ENCODE measurements at regions not wholly inside any gene's neighbourhood (a gene's known extent, or its start where the extent isn't known, plus 50 kb on each side); places are given as distances from the start of the nearest gene placed in this dataset.

- Histone ChIP-seq H3K9me3 (peaks cover 0 to 8% (median 0%) of the 10 kb centered on the region in 4 donors), H3K27ac (no peak overlapping the region), H3K27me3 (no peaks in the 10 kb centered on the region), H3K36me3 (no peaks in the 10 kb centered on the region), H3K4me1 (no peaks in the 10 kb centered on the region), H3K4me3 (no peak overlapping the region)
- DNase-seq: no peak
- intact Hi-C loops (cut with DNase I): no loop called here
- no peak for TF ChIP-seq EP300 (IDR thresholded peaks at IDR 0.05)
- no peak for TF ChIP-seq CTCF (IDR thresholded peaks at IDR 0.05)
- TF ChIP-seq POLR2A (IDR thresholded peaks at IDR 0.05): no peak
- TF ChIP-seq POLR2AphosphoS5 (IDR thresholded peaks at IDR 0.05): no peak
Observed at GRCh38 chr2:195117011-195117410, 540.0 kb upstream of the SLC39A10 start.

GRCh38 chr2:195115738-195116137 is 541.3 kb upstream of the SLC39A10 start:
- TF ChIP-seq POLR2A (IDR thresholded peaks at IDR 0.05) (no peak), CTCF (IDR thresholded peaks at IDR 0.05) (no peak), POLR2AphosphoS5 (IDR thresholded peaks at IDR 0.05) (no peak), EP300 (IDR thresholded peaks at IDR 0.05) (no peak)

GRCh38 chr2:195108182-195108581 is 548.8 kb upstream of the SLC39A10 start:
- no peak for DNase-seq
- Histone ChIP-seq H3K27ac (no peak overlapping the region), H3K27me3 (no peaks in the 10 kb centered on the region), H3K36me3 (no peaks in the 10 kb centered on the region), H3K4me1 (no peaks in the 10 kb centered on the region), H3K9me3 (peaks cover 0 to 5% (median 0%) of the 10 kb centered on the region in 4 donors), H3K4me3 (no peak overlapping the region)
- TF ChIP-seq POLR2A (IDR thresholded peaks at IDR 0.05) (no peak), POLR2AphosphoS5 (IDR thresholded peaks at IDR 0.05) (no peak), EP300 (IDR thresholded peaks at IDR 0.05) (no peak), CTCF (IDR thresholded peaks at IDR 0.05) (no peak)
- intact Hi-C loops (cut with DNase I): no loop called here

More at GRCh38 chr2:195115738-195116137, 541.3 kb upstream of the SLC39A10 start:
- intact Hi-C loops (cut with DNase I): no loop called here
- Histone ChIP-seq H3K36me3 (no peaks in the 10 kb centered on the region), H3K9me3 (peaks cover 0 to 8% (median 0%) of the 10 kb centered on the region in 4 donors), H3K27me3 (no peaks in the 10 kb centered on the region), H3K4me1 (no peaks in the 10 kb centered on the region), H3K4me3 (no peak overlapping the region), H3K27ac (no peak overlapping the region)
- DNase-seq: no peak
- WGBS, 2 donors: 29 to 31% methylated on average over 2 of the region's 2 CpGs

GRCh38 chr2:195106681-195107380 is 550.2 kb upstream of the SLC39A10 start:
- no peak for DNase-seq
- no peaks in the 10 kb centered on the region for H3K9me3 ChIP-seq
- no peak overlapping the region for H3K4me3 ChIP-seq
- H3K27ac ChIP-seq: no peak overlapping the region
- WGBS, 2 donors: 80 to 84% methylated on average over 6 of the region's 6 CpGs
- intact Hi-C loops (cut with DNase I): no loop called here
- TF ChIP-seq POLR2AphosphoS5 (IDR thresholded peaks at IDR 0.05) (no peak), POLR2A (IDR thresholded peaks at IDR 0.05) (no peak), EP300 (IDR thresholded peaks at IDR 0.05) (no peak), CTCF (IDR thresholded peaks at IDR 0.05) (no peak)
- no peaks in the 10 kb centered on the region for H3K36me3 ChIP-seq
- H3K4me1 ChIP-seq: no peaks in the 10 kb centered on the region
- H3K27me3 ChIP-seq: no peaks in the 10 kb centered on the region

GRCh38 chr2:195105581-195105980 is 551.4 kb upstream of the SLC39A10 start:
- Histone ChIP-seq H3K36me3 (no peaks in the 10 kb centered on the region), H3K27me3 (no peaks in the 10 kb centered on the region), H3K9me3 (no peaks in the 10 kb centered on the region), H3K4me3 (no peak overlapping the region), H3K27ac (no peak overlapping the region), H3K4me1 (no peaks in the 10 kb centered on the region)
- WGBS, 2 donors: 82% methylated on average over 1 of the region's 1 CpG
- DNase-seq: no peak
- TF ChIP-seq POLR2A (IDR thresholded peaks at IDR 0.05): no peak
- no peak for TF ChIP-seq EP300 (IDR thresholded peaks at IDR 0.05)
- no peak for TF ChIP-seq POLR2AphosphoS5 (IDR thresholded peaks at IDR 0.05)
- no peak for TF ChIP-seq CTCF (IDR thresholded peaks at IDR 0.05)
- intact Hi-C loops (cut with DNase I): no loop called here

Data from sigmoid colon (tissue), 6 donors.